ENCODE measurements at regions not wholly inside any gene's neighbourhood (a gene's known extent, or its start where the extent isn't known, plus 50 kb on each side); places are given as distances from the start of the nearest gene placed in this dataset.
"Not testable (repeated sequence)": the region's sequence is repeated elsewhere in the genome, so short reads cannot be mapped to it uniquely, and the experiment has no call there.

- in situ Hi-C loops (cut with MboI; ENCODE audit: low pct_unique_long_range_greater_than_20kb in 2 of 9, low sequenced_read_pairs in 9 of 9, unreplicated experiment in 9 of 9), result no loop called here
- Histone ChIP-seq H3K4me3 (no peak overlapping the region), H3K4me1 (replicated peaks in 1 of 2) (no peaks in the 10 kb centered on the region), H3K27ac (no peak overlapping the region)
- ATAC-seq (replicated peaks in 6 of 8), result no peak
Measured at GRCh38 chr4:112832493-112832892, 195.6 kb downstream of the LARP7 start.

DNA sequence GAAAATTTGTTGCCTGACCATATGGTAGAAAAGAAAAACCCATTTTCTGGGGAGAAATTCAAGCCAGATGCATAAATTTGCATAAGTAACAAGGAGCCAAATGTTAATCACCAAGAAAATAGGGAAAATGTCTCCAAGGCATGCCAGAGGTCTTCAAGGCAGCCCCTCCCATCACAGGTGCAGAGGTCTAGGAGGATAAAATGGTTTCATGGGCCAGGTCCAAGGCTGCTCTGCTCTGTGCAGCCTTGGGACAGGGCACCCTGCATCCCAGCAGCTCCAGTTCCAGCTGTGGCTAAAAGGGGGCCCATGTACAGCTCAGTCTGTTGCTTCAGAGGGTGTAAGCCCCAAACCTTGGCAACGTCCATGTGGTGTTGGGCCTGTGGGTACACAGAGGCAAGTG is 200.0 kb downstream of the LARP7 start:
- Histone ChIP-seq H3K4me1 (replicated peaks in 1 of 2) (no peaks in the 10 kb centered on the region), H3K27ac (no peak overlapping the region), H3K4me3 (no peak overlapping the region)
- in situ Hi-C loops (cut with MboI; ENCODE audit: low pct_unique_long_range_greater_than_20kb in 2 of 9, low sequenced_read_pairs in 9 of 9, unreplicated experiment in 9 of 9), result no loop called here
- WGBS, 10 experiments, result 40% methylated on average over 1 of the region's 1 CpG; no CpG with 5 or more reads in 9 of the 10 experiments
- no peak for ATAC-seq (replicated peaks in 6 of 8)

- in situ Hi-C loops (cut with MboI; ENCODE audit: low pct_unique_long_range_greater_than_20kb in 2 of 9, low sequenced_read_pairs in 9 of 9, unreplicated experiment in 9 of 9); ATAC-seq (replicated peaks in 6 of 8); H3K4me3 ChIP-seq; H3K27ac ChIP-seq; H3K4me1 ChIP-seq (replicated peaks in 1 of 2): not testable (repeated sequence)
- WGBS, 10 experiments, result 0 to 88% (median 42%) methylated on average over 1 of the region's 1 CpG; no CpG with 5 or more reads in 6 of the 10 experiments
Measured at GRCh38 chr4:112838015-112838414, 201.1 kb downstream of the LARP7 start.

DNA sequence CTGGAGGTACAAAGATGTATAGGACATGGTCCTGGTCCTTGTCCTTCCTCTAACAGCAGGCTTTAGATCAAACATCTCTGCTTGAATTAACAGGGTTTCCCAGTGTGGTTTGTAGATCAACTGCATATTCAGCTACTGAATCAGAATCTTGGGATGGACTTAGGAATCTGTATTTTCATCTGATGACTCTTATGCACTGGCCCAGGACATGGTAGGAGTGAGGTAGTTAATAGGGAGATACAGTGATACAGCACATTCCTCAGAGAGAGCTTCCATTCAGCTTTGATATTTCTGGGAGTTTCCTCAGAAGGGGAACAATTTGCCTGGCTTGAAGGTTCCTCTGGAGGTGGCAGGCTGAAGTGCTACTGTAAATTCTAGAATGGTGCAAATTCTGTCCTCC is 203.1 kb downstream of the LARP7 start:
- ATAC-seq (replicated peaks in 6 of 8), result peak in 2 of 8 experiments; percentile 98 to 99
- Histone ChIP-seq H3K4me1 (replicated peaks in 1 of 2) (no peaks in the 10 kb centered on the region), H3K27ac (no peak overlapping the region), H3K4me3 (no peak overlapping the region)
- in situ Hi-C loops (cut with MboI; ENCODE audit: low pct_unique_long_range_greater_than_20kb in 2 of 9, low sequenced_read_pairs in 9 of 9, unreplicated experiment in 9 of 9), result no loop called here

GRCh38 chr4:112840619-112841018 is 203.7 kb downstream of the LARP7 start:
- no peak overlapping the region for H3K27ac ChIP-seq
- WGBS, 10 experiments, result 88 to 100% (median 100%) methylated on average over 1 of the region's 1 CpG; no CpG with 5 or more reads in 5 of the 10 experiments
- no peak overlapping the region for H3K4me3 ChIP-seq
- no peaks in the 10 kb centered on the region for H3K4me1 ChIP-seq (replicated peaks in 1 of 2)
- in situ Hi-C loops (cut with MboI; ENCODE audit: low pct_unique_long_range_greater_than_20kb in 2 of 9, low sequenced_read_pairs in 9 of 9, unreplicated experiment in 9 of 9), result no loop called here
- peak in 1 of 8 experiments; percentile 9 for ATAC-seq (replicated peaks in 6 of 8)

GRCh38 chr4:112842513-112842912 is 205.6 kb downstream of the LARP7 start:
- no peak for ATAC-seq (replicated peaks in 6 of 8)
- H3K4me3 ChIP-seq, result no peak overlapping the region
- no peak overlapping the region for H3K27ac ChIP-seq
- in situ Hi-C loops (cut with MboI; ENCODE audit: low pct_unique_long_range_greater_than_20kb in 2 of 9, low sequenced_read_pairs in 9 of 9, unreplicated experiment in 9 of 9), result no loop called here
- 88 to 100% (median 97%) methylated on average over 1 to 9 of the region's 10 CpGs for WGBS, 10 experiments
- H3K4me1 ChIP-seq (replicated peaks in 1 of 2), result no peaks in the 10 kb centered on the region

DNA sequence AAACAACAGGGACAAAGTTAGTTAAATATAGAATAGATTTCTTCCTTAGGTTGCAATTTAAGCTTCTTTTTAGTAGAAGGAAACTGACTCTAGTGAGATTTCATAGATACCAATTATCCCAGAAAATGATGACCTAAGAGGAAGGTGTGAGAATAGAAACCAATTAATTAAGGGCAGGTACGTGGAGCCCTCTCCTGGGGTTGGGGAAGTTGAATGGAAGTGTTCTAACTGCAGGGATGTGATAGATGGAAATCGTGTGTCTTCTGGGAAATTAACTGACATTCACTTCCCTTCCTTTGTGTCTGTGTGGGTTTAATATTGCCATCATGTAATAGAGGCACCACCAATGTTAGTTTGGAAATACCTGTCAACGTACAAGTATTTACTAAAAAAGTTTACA is 204.1 kb upstream of the ANK2 start:
- WGBS, 10 experiments, result 78 to 100% (median 93%) methylated on average over 1 to 3 of the region's 3 CpGs
- H3K4me1 ChIP-seq (replicated peaks in 1 of 2), result peaks cover 0 to 2% of the 10 kb centered on the region in 2 donors
- no peak overlapping the region for H3K4me3 ChIP-seq
- no peak overlapping the region for H3K27ac ChIP-seq
- in situ Hi-C loops (cut with MboI; ENCODE audit: low pct_unique_long_range_greater_than_20kb in 2 of 9, low sequenced_read_pairs in 9 of 9, unreplicated experiment in 9 of 9), result no loop called here
- no peak for ATAC-seq (replicated peaks in 6 of 8)

- H3K4me3 ChIP-seq, result no peak overlapping the region
- H3K4me1 ChIP-seq (replicated peaks in 1 of 2), result peaks cover 0 to 2% of the 10 kb centered on the region in 2 donors
- no peak overlapping the region for H3K27ac ChIP-seq
- WGBS, 10 experiments, result 50 to 100% (median 93%) methylated on average over 1 to 4 of the region's 4 CpGs
- ATAC-seq (replicated peaks in 6 of 8), result no peak
- in situ Hi-C loops (cut with MboI; ENCODE audit: low pct_unique_long_range_greater_than_20kb in 2 of 9, low sequenced_read_pairs in 9 of 9, unreplicated experiment in 9 of 9), result no loop called here
Measured at GRCh38 chr4:112847045-112847444, 202.4 kb upstream of the ANK2 start.

DNA sequence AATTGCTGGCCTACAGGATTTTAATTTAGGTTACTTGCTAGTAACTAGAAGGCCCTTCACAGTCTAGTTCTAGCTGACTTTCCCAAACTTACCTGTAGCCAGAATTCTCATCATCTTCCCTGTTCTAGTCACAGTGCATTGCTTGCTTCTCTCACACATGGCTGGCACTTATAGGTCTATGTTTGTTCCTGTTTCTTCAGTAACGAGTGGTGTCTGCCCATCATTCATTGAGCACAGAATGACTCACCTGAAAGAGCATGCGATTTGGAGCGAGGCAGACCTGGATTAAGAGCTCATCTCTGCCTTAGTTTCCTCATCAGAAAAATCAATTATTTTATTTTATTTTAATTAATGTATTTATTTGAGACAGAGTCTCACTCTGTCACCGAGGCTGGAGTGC is 201.7 kb upstream of the ANK2 start:
- no peak for ATAC-seq (replicated peaks in 6 of 8)
- Histone ChIP-seq H3K27ac (no peak overlapping the region), H3K4me1 (replicated peaks in 1 of 2) (peaks cover 0 to 2% of the 10 kb centered on the region in 2 donors), H3K4me3 (no peak overlapping the region)
- in situ Hi-C loops (cut with MboI; ENCODE audit: low pct_unique_long_range_greater_than_20kb in 2 of 9, low sequenced_read_pairs in 9 of 9, unreplicated experiment in 9 of 9), result no loop called here
- 60 to 100% (median 97%) methylated on average over 2 to 4 of the region's 4 CpGs; no CpG with 5 or more reads in 2 of the 10 experiments for WGBS, 10 experiments

GRCh38 chr4:112848911-112849310 is 200.5 kb upstream of the ANK2 start:
- in situ Hi-C loops (cut with MboI; ENCODE audit: low pct_unique_long_range_greater_than_20kb in 2 of 9, low sequenced_read_pairs in 9 of 9, unreplicated experiment in 9 of 9), result no loop called here
- no peak for ATAC-seq (replicated peaks in 6 of 8)
- peaks cover 0 to 2% of the 10 kb centered on the region in 2 donors for H3K4me1 ChIP-seq (replicated peaks in 1 of 2)
- no peak overlapping the region for H3K27ac ChIP-seq
- no peak overlapping the region for H3K4me3 ChIP-seq

DNA sequence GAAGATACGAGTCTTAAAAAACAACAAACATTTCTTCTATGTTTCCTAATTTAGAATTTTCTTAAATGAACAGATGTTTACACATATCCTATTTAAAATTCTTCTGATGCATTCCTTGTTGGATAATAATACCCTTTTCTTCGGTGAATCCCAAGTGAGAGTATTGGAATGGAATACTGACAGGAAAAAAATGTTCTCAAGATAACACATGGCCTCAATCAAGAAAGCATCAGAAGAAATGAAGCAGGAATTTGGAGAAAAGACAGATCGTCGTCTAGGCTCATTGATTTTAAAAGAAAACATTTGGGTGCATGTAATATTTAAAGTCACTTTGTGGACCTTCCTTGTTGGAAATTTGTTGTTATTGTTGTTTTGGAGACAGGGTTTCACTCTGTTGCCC is 196.9 kb upstream of the ANK2 start:
- WGBS, 10 experiments, result 21 to 100% (median 86%) methylated on average over 2 to 4 of the region's 4 CpGs
- H3K4me3 ChIP-seq, result no peak overlapping the region
- in situ Hi-C loops (cut with MboI; ENCODE audit: low pct_unique_long_range_greater_than_20kb in 2 of 9, low sequenced_read_pairs in 9 of 9, unreplicated experiment in 9 of 9), result no loop called here
- H3K4me1 ChIP-seq (replicated peaks in 1 of 2), result peaks cover 7 to 10% of the 10 kb centered on the region in 2 donors
- ATAC-seq (replicated peaks in 6 of 8), result no peak
- H3K27ac ChIP-seq, result no peak overlapping the region

- WGBS, 10 experiments, result 20 to 100% (median 69%) methylated on average over 1 to 3 of the region's 3 CpGs; no CpG with 5 or more reads in 1 of the 10 experiments
- no peak for ATAC-seq (replicated peaks in 6 of 8)
- no peak overlapping the region for H3K27ac ChIP-seq
- in situ Hi-C loops (cut with MboI; ENCODE audit: low pct_unique_long_range_greater_than_20kb in 2 of 9, low sequenced_read_pairs in 9 of 9, unreplicated experiment in 9 of 9), result no loop called here
- no peak overlapping the region for H3K4me3 ChIP-seq
- H3K4me1 ChIP-seq (replicated peaks in 1 of 2), result peaks cover 8 to 9% of the 10 kb centered on the region in 2 donors
Measured at GRCh38 chr4:112853662-112854256, 195.7 kb upstream of the ANK2 start.

DNA sequence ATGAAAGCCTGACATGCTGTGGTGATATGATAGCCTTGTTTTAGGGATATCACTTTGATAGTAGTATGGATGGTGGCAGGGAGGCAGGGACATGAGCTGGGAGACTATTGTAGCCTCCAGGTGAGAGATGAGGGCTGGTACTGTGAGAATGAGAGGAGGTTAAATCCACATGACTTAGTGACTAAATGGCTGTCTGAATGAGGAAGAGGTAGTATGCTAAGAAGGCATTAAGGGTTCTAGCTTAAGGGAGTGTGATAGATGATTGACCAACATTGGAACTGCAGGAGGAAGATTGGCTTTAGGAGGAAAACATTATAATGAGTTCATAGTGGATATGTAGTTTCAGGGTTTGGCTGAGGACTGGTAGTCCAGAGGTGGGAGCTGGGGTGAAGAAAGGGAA is 195.0 kb upstream of the ANK2 start:
- Histone ChIP-seq H3K27ac (no peak overlapping the region), H3K4me1 (replicated peaks in 1 of 2) (peaks cover 10 to 11% of the 10 kb centered on the region in 2 donors), H3K4me3 (no peak overlapping the region)
- peak in 1 of 8 experiments; percentile 15 for ATAC-seq (replicated peaks in 6 of 8)
- in situ Hi-C loops (cut with MboI; ENCODE audit: low pct_unique_long_range_greater_than_20kb in 2 of 9, low sequenced_read_pairs in 9 of 9, unreplicated experiment in 9 of 9), result no loop called here

GRCh38 chr4:112855058-112855457 is 194.4 kb upstream of the ANK2 start:
- in situ Hi-C loops (cut with MboI; ENCODE audit: low pct_unique_long_range_greater_than_20kb in 2 of 9, low sequenced_read_pairs in 9 of 9, unreplicated experiment in 9 of 9), result no loop called here
- H3K4me3 ChIP-seq, result no peak overlapping the region

More at GRCh38 chr4:112855058-112855457, 194.4 kb upstream of the ANK2 start:
- 35 to 100% (median 50%) methylated on average over 1 to 3 of the region's 3 CpGs; no CpG with 5 or more reads in 1 of the 10 experiments for WGBS, 10 experiments
- H3K4me1 ChIP-seq (replicated peaks in 1 of 2), result peaks cover 10 to 11% of the 10 kb centered on the region in 2 donors
- no peak overlapping the region for H3K27ac ChIP-seq
- peak in 2 of 8 experiments; percentile 30 to 61 for ATAC-seq (replicated peaks in 6 of 8)

All from motor neuron (in vitro differentiated cells).